ENCODE measurements at regions not wholly inside any gene's neighbourhood (a gene's known extent, or its start where the extent isn't known, plus 50 kb on each side); places are given as distances from the start of the nearest gene placed in this dataset.
"Not testable (repeated sequence)": the region's sequence is repeated elsewhere in the genome, so short reads cannot be mapped to it uniquely, and the experiment has no call there.

DNA sequence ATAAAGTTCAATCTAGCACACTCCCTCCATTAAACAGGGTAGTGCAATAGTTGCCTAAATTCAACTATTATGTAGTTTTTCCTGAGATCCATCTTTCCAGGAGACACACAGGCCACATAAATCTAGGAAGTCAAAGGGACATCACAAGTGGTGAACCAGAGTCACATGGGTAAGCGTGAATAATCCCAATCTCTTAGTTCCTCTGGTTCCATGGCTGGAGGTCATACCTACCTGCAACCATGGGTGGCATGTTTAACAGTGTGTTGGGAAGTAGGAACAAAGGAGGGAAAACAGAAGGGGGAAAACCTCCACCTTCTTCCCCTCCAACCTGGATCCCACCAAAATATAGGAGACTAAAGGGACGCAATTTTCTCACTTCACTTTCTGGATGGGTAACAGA lies 2651.6 kb downstream of the ARAP2 start:
- DNase-seq, result no peak

DNA sequence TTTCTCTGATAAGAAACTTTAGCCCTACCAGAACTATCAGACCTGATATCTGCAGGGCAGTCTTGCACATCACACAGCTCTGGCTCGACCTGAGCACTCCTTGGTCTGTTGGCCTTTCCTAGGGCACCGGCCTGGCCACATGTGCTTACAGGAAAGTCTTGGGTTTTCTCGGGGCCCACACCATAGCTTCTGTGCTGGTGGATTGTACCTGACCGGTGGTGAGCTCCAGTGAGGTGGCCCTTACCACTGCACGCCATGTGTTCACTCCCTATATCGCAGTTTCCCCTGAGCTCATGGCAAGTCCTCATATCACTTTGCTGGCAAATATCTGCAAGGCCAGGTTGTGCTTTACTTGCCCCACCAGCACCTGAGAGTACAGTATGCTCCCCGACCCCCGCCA lies 2637.4 kb downstream of the ARAP2 start:
- no peak for DNase-seq

DNA sequence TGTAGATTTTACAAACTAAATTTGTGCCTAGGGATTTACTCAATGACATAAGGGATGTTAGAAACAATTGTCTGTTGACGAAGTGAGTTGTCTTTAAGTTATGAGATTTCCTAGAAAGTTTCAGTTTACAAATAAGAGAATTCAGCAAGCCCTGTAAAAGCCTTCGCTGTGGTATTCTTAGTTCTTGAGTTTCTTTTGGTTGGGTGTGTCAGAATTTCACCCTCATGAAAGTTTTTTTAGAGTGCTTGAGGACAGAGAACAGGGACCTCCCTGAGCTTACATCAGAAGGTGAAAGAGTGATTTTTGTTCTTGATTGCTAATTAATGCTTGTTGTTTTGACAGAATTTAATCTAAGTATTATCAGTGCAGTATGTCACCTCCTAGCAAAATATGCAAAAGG lies 2628.2 kb downstream of the ARAP2 start:
- no peak for DNase-seq

DNA sequence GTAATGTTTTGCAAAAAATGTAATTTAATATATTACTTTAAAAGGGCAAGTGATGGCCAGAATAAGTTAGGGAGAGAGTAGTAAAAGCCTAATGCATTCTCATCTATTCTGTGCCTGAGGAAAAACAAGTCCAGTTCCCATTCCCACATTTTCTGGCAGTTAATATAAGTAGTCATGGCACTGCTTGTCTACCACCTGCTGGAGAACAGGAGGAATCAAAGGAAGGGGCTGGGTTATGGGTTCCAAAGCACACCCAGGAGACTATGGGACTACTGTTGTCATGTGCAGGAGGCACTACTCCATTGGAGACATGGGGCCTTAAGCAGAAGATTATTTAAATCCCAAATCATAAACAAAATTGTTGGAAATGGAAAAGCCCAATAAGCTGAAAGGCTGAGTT lies 2618.6 kb downstream of the ARAP2 start:
- DNase-seq, result no peak

DNA sequence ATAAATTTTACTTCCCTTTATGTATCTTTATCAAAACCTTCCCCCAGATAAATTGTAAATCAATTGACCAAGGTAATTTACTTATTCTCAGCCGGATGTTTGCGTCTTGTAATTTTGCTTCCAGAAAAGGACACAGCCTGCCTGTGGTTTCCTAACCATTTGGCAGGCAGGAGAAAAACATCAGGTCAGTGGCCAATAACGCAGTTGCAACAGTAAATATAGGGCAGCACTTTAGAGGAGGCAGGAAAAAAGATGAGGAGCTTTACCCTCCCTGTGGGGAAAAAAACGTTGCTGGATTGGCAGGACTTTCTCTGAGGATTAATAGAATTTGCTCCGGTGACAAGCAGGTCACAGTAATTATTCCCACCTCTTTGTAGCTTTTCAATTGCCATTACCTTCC lies 2618.1 kb downstream of the ARAP2 start:
- no peak for DNase-seq

DNA sequence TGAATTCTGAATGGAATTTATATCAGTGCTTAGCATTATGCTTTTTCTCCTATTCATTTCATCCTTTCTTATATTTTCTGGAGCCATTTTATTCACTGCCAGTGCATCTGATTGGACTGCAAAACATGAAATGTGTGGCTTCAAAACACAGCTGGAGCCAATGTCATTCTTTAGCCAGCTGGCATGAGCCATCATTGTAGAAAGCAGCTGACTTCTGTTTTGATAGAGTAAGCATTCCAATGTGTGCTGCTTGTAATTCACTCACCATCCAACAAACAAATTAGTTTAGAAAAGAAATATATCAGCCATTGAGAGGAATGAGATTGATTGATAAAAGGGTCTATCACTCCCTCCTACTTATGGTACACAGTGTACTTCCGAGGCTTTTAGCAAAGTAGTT lies 2616.0 kb downstream of the ARAP2 start:
- no peak for DNase-seq

DNA sequence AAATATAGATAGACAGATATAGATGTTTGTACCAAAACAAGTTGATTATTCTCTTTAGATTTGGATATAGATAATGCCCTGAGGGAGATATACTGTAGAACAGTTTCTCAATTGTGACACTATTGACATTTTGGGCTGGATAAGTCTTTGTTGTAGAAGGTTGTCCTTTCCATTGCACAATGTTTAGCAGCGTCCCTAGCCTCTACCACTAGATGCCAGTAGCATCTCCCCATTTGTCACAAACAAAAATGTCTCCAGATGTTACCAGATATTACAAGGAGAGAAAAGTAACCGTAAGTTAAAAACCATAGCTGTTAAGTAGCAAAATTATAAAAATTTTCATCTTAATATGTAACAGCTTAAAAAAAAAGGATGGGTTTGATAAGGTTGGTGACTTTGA lies 2595.3 kb downstream of the ARAP2 start:
- no peak for DNase-seq

DNA sequence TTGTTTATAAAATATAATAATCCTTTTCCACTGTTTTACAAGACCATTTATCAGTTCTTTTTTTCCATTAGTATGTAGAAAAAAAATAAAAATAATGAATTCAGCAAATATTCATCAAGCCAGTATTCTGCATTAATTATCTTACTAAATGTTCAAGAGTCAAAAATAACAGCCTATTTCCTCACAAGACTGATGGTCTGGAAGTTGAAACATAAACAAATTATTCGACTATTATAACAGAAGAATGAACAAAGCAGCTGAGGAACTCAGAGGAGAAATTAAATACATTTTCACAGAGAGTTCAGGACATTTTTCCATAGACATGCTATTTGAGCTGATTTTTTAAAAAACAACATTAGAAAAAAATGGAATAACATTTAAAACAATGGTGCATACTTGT lies 2594.8 kb downstream of the ARAP2 start:
- no peak for DNase-seq

DNA sequence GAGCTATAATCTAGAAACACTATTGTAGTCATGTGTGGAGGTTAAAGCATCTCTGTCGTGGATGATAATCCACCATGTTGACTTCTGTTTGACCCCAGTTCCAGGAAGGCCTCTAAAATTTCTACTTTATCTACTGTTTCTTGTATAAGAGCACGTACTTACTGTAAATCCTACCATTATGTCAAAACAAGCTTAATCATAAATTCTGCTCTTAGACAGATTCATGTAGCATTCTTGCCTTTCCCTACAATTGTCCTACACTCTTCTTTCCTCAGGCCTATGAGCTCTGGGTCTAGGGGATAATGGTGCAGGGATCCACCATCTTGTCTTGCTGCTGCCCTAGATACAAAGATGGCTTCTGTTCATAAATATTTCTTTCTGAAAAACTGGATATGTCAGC lies 2594.3 kb downstream of the ARAP2 start:
- DNase-seq, result no peak

DNA sequence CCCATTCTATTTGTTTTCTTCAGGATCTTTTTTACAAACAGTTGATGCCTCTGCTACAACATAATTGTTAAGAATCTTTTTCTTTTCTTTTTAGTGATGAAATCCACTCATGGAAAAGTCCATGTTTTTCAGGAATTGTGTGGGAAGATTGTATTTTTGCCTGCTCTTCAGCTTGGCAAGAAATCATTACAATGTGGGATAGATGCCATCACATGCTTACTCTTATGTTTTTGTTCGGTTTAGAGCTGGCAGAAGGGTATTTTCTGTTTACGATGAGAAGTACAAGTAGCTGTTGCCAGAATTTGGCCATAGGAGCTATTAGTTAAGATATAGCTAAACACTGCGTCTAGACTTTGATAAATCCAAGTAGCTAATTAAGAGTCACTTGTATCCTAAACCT lies 2585.3 kb downstream of the ARAP2 start:
- DNase-seq, result no peak

DNA sequence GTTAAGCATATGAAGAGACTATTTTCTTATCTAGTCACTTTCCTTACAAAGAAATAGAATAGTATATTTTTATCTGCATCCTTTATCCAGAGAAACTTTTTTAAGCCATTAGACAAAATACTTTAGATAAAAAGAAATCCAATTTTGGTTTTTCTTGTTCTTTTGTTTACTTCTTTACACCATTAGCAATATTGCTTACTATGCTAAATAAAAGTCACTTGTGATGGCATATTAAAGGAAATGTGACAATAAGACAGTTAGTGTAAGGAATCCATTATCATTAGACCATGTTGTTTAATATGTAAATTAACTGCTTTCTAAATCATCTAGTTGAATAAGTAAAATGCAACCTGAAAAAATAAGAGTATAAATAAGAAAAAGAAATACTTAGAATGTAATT lies 2582.7 kb downstream of the ARAP2 start:
- no peak for DNase-seq

DNA sequence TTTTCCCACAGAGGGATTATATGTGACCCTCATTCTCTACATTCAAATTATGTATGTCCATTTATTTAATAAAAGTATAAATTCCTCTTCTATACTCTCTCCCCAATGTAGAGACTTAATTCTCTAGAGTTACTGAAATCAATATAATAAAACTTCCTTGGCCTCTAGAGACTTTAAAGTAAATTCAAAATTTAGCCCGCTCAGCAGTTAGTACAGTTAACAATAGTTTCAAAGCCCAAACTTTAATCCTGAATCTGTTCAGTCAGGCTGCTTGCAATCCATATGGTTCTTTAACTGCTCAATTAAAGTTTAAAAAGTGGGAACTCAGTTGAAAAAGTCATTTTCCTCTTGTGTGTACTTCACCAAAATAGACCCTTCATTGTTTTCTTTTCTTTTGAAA lies 2558.4 kb downstream of the ARAP2 start:
- no peak for DNase-seq

DNA sequence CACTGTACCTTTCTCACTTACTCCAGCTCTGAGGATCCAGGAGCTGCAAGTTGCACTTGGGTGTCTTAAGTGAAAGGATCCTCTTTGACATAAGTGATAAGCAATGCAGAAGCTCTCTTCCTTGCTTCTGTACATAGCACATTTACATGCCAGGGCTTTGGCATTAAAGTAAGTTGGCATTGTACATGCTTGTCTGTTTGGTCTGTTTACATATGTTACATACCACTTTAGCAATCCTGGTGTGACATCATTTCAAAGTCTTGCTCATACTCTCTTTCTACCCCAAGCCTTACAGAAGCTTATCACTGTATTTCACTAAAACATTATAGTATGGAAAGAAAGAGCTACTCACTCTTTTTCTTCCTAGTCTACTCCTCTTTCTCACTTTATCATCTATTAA lies 2548.3 kb downstream of the ARAP2 start:
- DNase-seq, result no peak

DNA sequence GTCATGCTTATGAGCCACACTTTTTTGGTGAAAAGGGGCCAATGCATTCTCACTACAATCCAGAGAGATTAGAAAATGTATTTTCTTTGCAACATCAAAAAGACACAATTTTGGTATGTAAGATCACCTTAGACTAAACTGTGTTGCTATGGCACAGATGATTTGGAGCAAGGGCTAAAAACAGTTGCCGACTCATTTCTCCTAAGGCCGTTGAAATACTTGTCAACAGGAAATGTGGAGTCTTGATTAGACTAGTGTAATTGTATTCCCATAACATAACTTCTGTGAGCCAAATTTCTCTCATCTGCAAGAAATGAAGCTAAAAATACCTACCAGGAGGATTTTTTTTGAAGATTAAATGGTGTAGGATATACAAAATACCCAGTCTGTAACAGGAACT lies 2547.7 kb downstream of the ARAP2 start:
- no peak for DNase-seq

DNA sequence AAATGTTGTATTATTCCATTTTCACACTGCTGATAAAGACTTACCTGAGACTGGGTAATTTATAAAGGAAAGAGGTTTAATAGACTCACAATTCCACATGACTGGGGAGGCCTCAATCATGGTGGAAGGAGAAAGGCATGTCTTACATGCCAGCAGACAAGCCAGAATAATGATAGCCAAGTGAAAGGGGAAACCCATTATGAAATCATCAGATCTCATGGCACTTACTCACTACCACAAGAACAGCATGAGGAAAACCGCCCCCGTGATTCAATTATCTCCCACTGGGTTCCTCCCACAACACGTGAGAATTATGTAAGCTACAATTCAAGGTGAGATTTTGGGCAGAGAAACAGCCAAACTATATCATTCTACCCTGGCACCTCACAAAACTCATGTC lies 2535.1 kb downstream of the ARAP2 start:
- DNase-seq, result no peak

DNA sequence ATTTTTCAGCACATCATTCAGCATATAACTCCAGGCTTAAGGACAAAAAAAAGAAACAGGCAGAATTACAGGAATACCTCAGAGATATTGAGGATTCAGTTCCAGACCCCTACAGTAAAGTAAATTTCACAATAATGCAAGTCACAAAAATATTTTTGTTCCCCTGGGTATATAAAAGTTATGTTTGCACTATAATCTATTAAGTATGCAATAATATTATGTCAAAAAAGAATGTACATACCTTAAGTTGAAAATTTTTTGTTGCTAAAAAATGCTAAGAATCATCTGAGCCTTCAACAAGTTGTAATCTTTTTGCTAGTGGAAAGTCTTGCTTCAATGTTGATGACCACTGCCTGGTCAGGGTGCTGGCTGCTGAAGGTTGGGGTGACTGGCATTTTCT lies 2532.5 kb downstream of the ARAP2 start:
- DNase-seq, result no peak

DNA sequence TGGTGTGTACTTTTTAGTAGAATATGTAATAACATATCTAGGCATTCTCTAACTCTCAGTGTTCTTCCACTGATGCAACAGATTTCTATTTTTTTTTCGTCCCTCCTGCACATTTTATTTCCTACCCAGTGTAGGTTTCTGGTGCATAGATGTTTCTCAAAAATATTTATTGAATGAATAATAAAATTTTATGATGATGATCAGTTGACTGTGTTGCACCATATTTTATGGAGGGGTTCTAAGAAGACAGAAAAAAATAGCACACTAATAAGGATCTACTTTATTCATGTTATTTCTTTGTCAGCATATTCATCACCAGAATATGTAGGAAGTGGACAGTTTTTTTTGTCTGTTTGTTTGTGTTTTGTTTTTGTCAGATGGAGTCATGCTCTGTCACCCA lies 2529.3 kb downstream of the ARAP2 start:
- no peak for DNase-seq

DNA sequence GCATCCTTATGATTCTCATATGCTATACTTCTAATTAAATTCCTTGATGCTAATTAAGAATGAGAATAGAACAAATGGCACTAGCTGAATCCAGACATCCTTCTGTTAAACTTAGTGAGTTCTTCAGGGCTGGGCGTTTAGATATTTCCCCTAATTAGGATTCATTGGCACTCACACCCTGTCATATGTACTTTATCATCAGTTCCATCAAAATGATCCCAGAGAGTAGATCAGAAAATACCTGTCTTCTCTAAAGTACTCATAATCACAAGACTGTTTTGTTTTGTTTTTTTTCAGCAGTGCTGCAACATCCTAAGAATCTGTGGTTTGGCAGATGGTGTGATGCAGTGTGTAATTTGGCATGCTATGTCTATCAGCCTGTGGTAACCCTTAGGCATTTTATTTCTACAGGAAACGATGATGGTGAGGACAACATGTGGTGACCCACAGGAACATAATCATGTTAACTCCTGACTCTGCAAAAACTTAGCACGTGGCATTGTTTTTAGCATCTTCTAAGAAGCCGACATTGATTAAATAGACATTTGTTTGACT lies 2528.4 kb downstream of the ARAP2 start:
- DNase-seq, result no peak

DNA sequence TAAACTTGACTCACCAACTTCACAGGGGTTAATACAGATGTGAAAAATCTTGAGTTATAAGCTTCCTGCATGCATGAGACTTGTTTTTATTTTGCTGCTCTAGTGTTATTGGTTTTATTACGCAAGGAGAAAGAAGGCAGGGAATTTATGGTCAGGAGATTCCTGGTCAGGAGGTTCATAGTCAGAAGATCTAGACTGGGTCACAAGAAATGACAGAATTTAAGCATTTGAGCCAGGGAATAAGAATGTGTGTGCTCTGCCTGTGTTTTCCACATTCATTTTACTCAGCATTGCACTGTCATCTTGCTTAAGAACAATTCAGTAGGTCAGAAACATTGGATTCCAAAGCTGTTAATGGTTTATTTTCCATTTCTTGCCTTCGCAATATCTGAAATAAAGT lies 2522.1 kb downstream of the ARAP2 start:
- no peak for DNase-seq

DNA sequence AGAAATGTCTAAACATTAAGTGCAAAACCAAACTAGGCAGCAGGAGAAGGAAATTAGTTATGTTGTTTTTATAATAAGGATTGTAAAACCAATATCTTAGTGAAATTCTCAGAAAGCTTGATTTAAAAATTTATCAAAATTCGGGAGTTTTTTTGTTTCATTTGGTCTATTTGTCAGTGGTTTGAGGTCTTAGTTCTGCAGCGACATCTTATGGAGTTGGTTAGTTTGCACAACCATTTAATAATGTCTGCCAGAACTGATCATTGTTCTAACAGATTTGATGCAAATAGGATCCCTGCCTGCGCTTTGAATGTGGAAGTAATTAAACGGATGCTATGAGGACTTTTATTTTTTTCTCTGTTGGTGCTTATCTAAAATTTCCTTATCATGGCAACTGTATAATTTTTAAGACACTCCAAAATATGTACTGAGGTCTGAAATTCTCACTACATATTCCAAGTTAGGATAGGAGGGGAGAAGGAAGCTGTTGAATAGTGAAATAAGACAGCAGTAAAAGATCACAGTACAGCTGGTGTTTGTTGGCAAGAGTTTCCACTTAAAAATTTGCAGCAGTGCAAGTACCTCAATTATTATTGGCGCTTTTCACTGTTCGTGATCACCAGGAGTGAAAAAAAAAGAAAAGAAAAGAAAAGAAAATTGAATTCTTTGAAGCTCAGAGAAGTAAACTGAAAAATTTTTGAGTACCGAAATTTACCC lies 2521.4 kb downstream of the ARAP2 start:
- no peak for DNase-seq

DNA sequence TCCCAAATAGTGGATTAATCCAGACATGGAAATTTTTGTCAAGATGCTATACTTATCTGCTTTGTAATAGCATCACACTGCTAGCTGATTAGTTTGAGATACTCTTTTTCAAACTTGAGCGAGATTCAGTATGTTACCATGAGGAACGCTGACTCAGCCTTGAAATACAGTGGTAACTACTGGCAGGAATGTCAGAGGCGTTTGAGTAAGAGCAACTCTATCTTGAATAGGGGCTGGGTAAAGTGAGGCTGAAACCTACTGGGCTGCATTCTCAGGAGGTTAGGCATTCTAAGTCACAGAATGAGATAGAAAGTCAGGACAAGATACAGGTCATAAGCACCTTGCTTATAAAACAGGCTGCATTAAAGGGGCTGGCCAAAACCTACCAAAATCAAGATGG lies 2519.6 kb downstream of the ARAP2 start:
- no peak for DNase-seq

DNA sequence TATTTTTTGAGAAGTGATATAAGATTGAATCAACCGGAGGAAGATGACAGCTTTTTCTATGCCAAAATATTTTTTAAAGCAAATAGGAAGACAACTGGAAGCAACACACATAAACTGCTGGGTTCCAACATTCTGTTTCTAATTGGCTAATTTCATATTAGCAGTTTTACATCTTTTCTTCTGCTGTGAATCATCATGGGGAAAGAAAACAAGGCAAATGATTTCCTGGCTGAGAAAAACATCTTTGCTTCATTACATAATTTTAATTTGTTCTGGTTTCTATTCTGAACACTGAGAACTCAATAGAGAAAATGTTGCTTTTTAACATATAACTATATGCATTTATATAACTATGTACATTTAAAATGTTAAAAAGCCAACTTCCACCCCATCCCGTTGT lies 2518.5 kb downstream of the ARAP2 start:
- DNase-seq, result no peak

DNA sequence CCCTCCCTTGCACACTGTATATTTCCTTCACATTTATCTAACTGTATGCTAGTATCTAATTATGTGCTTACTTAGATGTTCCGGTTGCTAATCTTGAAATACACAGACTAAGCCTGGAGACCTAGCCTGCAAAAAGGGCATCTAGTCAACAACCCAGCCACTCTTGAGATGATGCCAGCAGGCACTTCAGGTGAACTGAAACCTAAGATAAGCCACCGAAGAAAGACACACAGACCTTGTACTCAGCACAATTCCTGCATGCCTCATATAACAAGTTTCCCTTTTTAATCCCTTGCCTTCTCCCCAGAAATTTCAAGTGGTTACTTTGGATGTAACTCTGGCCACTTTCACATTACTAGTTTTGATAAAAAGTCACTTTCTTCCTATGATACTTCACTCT lies 2506.6 kb downstream of the ARAP2 start:
- DNase-seq, result no peak

DNA sequence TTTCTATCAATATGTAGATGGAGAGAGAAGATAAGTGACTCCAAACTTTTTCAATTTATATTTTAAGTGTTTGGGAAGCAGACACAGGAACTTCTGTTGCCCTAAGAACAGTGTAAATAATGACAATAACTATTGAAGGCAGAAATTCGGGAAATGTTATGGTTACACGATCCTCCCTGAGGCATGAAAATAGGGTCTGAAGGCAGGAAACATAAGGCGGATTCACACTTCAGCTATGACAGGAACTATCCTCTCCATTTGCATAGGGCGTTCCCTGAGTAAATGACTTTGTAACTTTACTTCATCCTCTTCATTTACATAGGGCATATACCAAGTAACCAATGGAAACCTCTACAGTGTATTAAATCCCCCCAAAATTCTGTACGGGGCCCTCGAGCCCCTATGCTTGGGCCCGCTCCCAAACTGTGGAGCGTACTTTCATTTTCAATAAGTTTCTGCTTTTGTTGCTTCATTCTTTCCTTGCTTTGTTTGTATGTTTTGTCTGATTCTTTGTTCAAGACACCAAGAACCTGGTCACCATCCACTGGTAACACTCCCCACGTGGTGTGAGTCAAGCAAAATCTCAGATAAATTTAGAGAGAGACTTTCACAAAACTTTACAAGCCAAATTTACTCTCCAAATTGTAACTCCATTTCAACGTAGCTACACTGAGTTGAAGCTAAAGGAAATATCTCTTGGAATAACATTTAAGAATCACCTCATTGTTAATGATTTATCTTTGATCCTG lies 2504.3 kb downstream of the ARAP2 start:
- no peak for DNase-seq

DNA sequence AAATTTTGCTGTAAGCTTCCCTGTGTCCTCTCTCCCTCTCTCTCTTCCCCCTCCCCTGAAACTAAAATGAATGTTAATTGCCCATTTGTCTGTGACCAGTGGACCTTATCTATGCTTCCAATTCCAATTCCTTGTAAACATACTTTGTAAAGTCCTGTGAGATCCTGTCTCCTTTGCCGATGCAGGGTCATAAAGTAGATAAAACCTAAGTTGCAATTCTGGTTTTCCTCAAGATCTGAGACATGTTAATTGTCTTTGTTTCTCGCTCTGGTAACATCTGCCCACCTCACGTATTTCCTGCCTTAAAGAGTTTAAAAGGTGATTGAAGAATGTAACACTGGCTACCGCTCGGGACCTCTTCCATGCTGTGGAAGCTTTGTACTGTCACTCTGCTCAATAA lies 2503.4 kb downstream of the ARAP2 start:
- DNase-seq, result not testable (repeated sequence)

All from NCI-H187 treated with DMSO at 0.1 percent for 48 hours (cell line).